22Rv1 (cell line): ENCODE measurements at regions not wholly inside any gene's neighbourhood (a gene's known extent, or its start where the extent isn't known, plus 50 kb on each side); places are given as distances from the start of the nearest gene placed in this dataset.
"Not testable (repeated sequence)": the region's sequence is repeated elsewhere in the genome, so short reads cannot be mapped to it uniquely, and the experiment has no call there.

ENCODE experiments used
- H3K27ac ChIP-seq: fragments of 450-650 bp; 2 replicates; pipeline ENCODE4 v1.5.1; 2017
- ZFX ChIP-seq: fragments of 450-650 bp; IDR thresholded peaks from 2 replicates; pipeline ENCODE4 v1.6.1; 2017; ENCODE audit warnings: antibody characterized with exemption, borderline replicate concordance
- TF ChIP-seq, protein P1 (sequence below): fragments of 450-650 bp; IDR thresholded peaks from 2 replicates; pipeline ENCODE4 v1.5.1; 2017; ENCODE audit warnings: mild to moderate bottlenecking

GRCh38 chr6:170062915-170063241 is 228.0 kb downstream of the DLL1 start:
- TF ChIP-seq ZFX = no peak
- TF ChIP-seq, protein P1, sequence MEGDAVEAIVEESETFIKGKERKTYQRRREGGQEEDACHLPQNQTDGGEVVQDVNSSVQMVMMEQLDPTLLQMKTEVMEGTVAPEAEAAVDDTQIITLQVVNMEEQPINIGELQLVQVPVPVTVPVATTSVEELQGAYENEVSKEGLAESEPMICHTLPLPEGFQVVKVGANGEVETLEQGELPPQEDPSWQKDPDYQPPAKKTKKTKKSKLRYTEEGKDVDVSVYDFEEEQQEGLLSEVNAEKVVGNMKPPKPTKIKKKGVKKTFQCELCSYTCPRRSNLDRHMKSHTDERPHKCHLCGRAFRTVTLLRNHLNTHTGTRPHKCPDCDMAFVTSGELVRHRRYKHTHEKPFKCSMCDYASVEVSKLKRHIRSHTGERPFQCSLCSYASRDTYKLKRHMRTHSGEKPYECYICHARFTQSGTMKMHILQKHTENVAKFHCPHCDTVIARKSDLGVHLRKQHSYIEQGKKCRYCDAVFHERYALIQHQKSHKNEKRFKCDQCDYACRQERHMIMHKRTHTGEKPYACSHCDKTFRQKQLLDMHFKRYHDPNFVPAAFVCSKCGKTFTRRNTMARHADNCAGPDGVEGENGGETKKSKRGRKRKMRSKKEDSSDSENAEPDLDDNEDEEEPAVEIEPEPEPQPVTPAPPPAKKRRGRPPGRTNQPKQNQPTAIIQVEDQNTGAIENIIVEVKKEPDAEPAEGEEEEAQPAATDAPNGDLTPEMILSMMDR = no peak
- H3K27ac ChIP-seq = no peak overlapping the region

DNA sequence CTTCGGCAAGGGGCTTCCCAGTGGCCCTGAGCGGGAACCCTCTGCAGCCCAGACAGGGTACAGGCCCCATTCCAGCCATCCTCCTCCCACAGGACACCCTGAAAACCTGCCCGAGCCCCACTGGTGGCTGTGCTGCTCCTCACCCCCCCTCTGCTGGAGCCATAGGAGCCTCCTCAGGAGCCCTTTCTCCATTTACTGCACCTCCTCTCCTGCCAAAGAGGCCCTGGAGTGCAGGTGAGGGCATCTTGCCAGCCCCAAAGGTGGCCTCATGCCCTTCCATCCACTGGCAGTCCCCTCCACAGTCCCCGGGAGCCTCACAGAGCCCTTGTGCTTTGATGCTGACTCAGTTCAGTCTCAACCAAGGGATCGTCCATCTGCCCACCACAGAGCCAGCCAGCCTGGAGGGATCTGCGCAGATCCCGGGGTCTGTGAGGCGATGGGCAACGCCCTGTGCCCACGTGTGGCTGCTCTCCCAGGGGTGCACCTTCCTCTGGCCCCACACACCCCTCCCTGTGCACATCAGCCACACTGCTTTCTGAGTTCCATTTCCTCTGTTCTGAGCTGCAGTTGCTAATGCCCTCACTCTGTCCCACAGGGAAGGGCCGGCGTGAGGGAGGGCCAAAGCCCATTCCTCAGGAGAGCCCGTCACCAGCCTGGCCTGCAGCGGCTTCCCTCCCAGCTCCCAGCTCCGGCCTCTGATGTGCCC is 228.5 kb downstream of the DLL1 start:
- TF ChIP-seq, protein P1 = no peak
- TF ChIP-seq ZFX = no peak
- no peak overlapping the region for H3K27ac ChIP-seq

GRCh38 chr6:170058878-170059485 is 231.9 kb downstream of the DLL1 start:
- H3K27ac ChIP-seq = no peak overlapping the region
- TF ChIP-seq, protein P1 = 0 out of 2 replicates have a peak, but pooled peaks have one; percentile 6
- TF ChIP-seq ZFX = no peak

GRCh38 chr6:170057961-170058877 is 232.7 kb downstream of the DLL1 start:
- TF ChIP-seq, protein P1 = no peak
- no peak for TF ChIP-seq ZFX
- H3K27ac ChIP-seq = no peak overlapping the region

GRCh38 chr6:170057034-170057734 is 233.7 kb downstream of the DLL1 start:
- TF ChIP-seq, protein P1 = no peak
- no peak for TF ChIP-seq ZFX
- no peak overlapping the region for H3K27ac ChIP-seq

DNA sequence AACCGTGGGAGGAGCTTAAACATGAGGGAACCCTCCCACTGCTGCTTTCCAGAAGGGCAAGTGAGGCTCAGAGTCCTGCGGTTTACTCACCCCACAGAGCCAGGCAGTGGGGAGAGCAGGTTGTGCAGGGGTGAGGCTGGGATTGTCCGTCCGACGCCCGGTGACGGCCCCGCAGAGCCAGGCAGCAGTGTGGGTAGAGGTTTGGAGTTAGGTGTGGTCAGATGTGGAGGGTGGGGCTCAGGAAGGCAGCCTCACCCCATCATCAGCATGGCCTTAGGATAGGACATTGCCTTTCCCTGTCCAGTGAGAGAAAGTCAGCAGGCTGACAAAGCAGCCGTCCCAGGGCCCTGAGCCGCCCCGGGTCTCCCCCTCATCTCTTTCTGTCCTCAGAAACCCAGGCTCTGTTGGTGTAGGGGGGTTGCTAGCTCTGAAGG is 234.6 kb downstream of the DLL1 start:
- TF ChIP-seq, protein P1 = no peak
- TF ChIP-seq ZFX = no peak
- no peak overlapping the region for H3K27ac ChIP-seq

DNA sequence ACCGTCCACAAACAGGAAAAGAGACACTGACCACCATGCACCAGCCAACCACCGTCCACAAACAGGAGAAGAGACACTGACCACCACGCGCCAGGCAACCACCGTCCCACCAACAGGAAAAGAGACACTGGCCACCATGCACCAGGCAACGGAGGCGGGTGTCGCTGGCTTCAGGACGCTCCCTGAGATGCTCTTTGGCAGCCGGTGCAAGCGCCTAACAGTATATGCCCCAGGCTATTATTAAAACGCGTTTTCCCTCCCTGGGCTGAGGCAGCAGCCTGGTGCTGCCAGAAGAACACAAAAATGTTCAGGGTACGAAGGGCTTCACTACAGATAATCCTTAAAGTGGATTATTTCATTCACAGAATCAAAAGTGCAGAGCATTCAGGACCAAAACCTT is 235.1 kb downstream of the DLL1 start:
- H3K27ac ChIP-seq = not testable (repeated sequence)
